ENCODE measurements at regions not wholly inside any gene's neighbourhood (a gene's known extent, or its start where the extent isn't known, plus 50 kb on each side); places are given as distances from the start of the nearest gene placed in this dataset.

- TF ChIP-seq EZH2 (IDR thresholded peaks at IDR 0.05; ENCODE audit: borderline replicate concordance, low read depth, low read length, poor library complexity, severe bottlenecking) (no peak), CTCF (conservative IDR thresholded peaks at IDR 0.05; ENCODE audit: low read depth, low read length) (peak; percentile 46)
- H3K27me3 ChIP-seq (replicated peaks; ENCODE audit: insufficient read depth, low read depth, low read length, poor library complexity) = no peaks in the 10 kb centered on the region
- no peaks in the 10 kb centered on the region for H3K4me1 ChIP-seq (ENCODE audit: insufficient read depth, low read length, poor library complexity, severe bottlenecking)
- intact Hi-C loops (cut with micrococcal nuclease; ENCODE audit: unreplicated experiment) = loop anchor here (5.0 kb wide), 1 partner anchor 131 kb away; no protein-coding TSS in a partner anchor
- ChIA-PET POLR2A (ENCODE audit: low non-redundant PET) (no interaction called here), CTCF (interaction anchor here (0.5 to 1.9 kb wide), 3 partner anchors 129 to 917 kb away, joined by 6 to 14 read pairs (median 8); no protein-coding TSS in a partner anchor)
- no TSS peak for BruUV-seq (replicated peaks)
- no peak for DNase-seq (ENCODE audit: low spot score)
- no peak overlapping the region for H3K4me3 ChIP-seq (ENCODE audit: low read depth, low read length, poor library complexity, severe bottlenecking)
- H3K27ac ChIP-seq (ENCODE audit: low read depth, low read length, poor library complexity, severe bottlenecking) = no peak overlapping the region
- H3K36me3 ChIP-seq (ENCODE audit: insufficient read depth, low read length, poor library complexity, severe bottlenecking) = no peaks in the 10 kb centered on the region
- no peaks in the 10 kb centered on the region for H3K9me3 ChIP-seq (ENCODE audit: low read depth, low read length, poor library complexity, severe bottlenecking)
Observed at GRCh38 chr1:101438359-101438758, 201.5 kb downstream of the S1PR1 start.

GRCh38 chr1:101440485-101440884 lies 203.7 kb downstream of the S1PR1 start:
- no peak for DNase-seq (ENCODE audit: low spot score)
- CTCF ChIA-PET = no interaction called here
- H3K27ac ChIP-seq (ENCODE audit: low read depth, low read length, poor library complexity, severe bottlenecking) = no peak overlapping the region
- H3K36me3 ChIP-seq (ENCODE audit: insufficient read depth, low read length, poor library complexity, severe bottlenecking) = no peaks in the 10 kb centered on the region
- no peak overlapping the region for H3K4me3 ChIP-seq (ENCODE audit: low read depth, low read length, poor library complexity, severe bottlenecking)
- TF ChIP-seq CTCF (conservative IDR thresholded peaks at IDR 0.05; ENCODE audit: low read depth, low read length) (no peak), EZH2 (IDR thresholded peaks at IDR 0.05; ENCODE audit: borderline replicate concordance, low read depth, low read length, poor library complexity, severe bottlenecking) (no peak)
- H3K9me3 ChIP-seq (ENCODE audit: low read depth, low read length, poor library complexity, severe bottlenecking) = no peaks in the 10 kb centered on the region
- BruUV-seq (replicated peaks) = no TSS peak
- no peaks in the 10 kb centered on the region for H3K4me1 ChIP-seq (ENCODE audit: insufficient read depth, low read length, poor library complexity, severe bottlenecking)
- POLR2A ChIA-PET (ENCODE audit: low non-redundant PET) = no interaction called here
- H3K27me3 ChIP-seq (replicated peaks; ENCODE audit: insufficient read depth, low read depth, low read length, poor library complexity) = no peaks in the 10 kb centered on the region
- intact Hi-C loops (cut with micrococcal nuclease; ENCODE audit: unreplicated experiment) = no loop called here

- H3K27me3 ChIP-seq (replicated peaks; ENCODE audit: insufficient read depth, low read depth, low read length, poor library complexity) = no peaks in the 10 kb centered on the region
- BruUV-seq (replicated peaks) = no TSS peak
- no peak for DNase-seq (ENCODE audit: low spot score)
- H3K4me1 ChIP-seq (ENCODE audit: insufficient read depth, low read length, poor library complexity, severe bottlenecking) = no peaks in the 10 kb centered on the region
- H3K36me3 ChIP-seq (ENCODE audit: insufficient read depth, low read length, poor library complexity, severe bottlenecking) = no peaks in the 10 kb centered on the region
- POLR2A ChIA-PET (ENCODE audit: low non-redundant PET) = no interaction called here
- CTCF ChIA-PET = no interaction called here
- no peak overlapping the region for H3K4me3 ChIP-seq (ENCODE audit: low read depth, low read length, poor library complexity, severe bottlenecking)
- H3K27ac ChIP-seq (ENCODE audit: low read depth, low read length, poor library complexity, severe bottlenecking) = no peak overlapping the region
- H3K9me3 ChIP-seq (ENCODE audit: low read depth, low read length, poor library complexity, severe bottlenecking) = no peaks in the 10 kb centered on the region
- TF ChIP-seq EZH2 (IDR thresholded peaks at IDR 0.05; ENCODE audit: borderline replicate concordance, low read depth, low read length, poor library complexity, severe bottlenecking) (no peak), CTCF (conservative IDR thresholded peaks at IDR 0.05; ENCODE audit: low read depth, low read length) (no peak)
- intact Hi-C loops (cut with micrococcal nuclease; ENCODE audit: unreplicated experiment) = no loop called here
Observed at GRCh38 chr1:101444381-101444780, 207.6 kb downstream of the S1PR1 start.
